Nephron (organoid): ENCODE measurements at regions not wholly inside any gene's neighbourhood (a gene's known extent, or its start where the extent isn't known, plus 50 kb on each side); places are given as distances from the start of the nearest gene placed in this dataset.

Experiments used
- H3K27ac Mint-ChIP-seq, 3 experiments: 2 replicates each; pipeline ENCODE4 v1.8.0; 2020; ENCODE audit warnings: mixed read lengths in 3 of 3, mild to moderate bottlenecking in 2 of 3, moderate library complexity in 1 of 3
- H3K27me3 Mint-ChIP-seq: 2 replicates; pipeline ENCODE4 v1.8.0; 2021; ENCODE audit warnings: low read depth, mild to moderate bottlenecking, moderate library complexity, mixed read lengths
- H3K36me3 Mint-ChIP-seq: 2 replicates; pipeline ENCODE4 v1.8.0; 2020; ENCODE audit warnings: low read depth, mixed read lengths
- H3K4me1 Mint-ChIP-seq: 2 replicates; pipeline ENCODE4 v1.8.0; 2020; ENCODE audit warnings: mixed read lengths
- H3K4me3 Mint-ChIP-seq, 3 experiments: 2 replicates each; pipeline ENCODE4 v1.8.0; 2020; ENCODE audit warnings: mild to moderate bottlenecking in 3 of 3, mixed read lengths in 3 of 3, moderate library complexity in 2 of 3
- H3K9me3 Mint-ChIP-seq: 2 replicates; pipeline ENCODE4 v1.8.0; 2020; ENCODE audit warnings: mixed read lengths
- TF ChIP-seq, protein P1 (sequence below), 3 experiments: fragments of 200-600 bp; sonication (generic); IDR thresholded peaks; one replicate each; pipeline ENCODE4 v1.5.0; 2021; ENCODE audit warnings: antibody characterized with exemption in 3 of 3; ENCODE audit not compliant: unreplicated experiment in 3 of 3

GRCh38 chr18:46414863-46415262, 242.2 kb downstream of the LOXHD1 start:
- Mint-ChIP-seq H3K4me3 (no peak overlapping the region), H3K4me1 (peaks cover 77% of the 10 kb centered on the region), H3K27me3 (peaks cover 4% of the 10 kb centered on the region), H3K27ac (peak overlapping the region; percentile 16 to 86 (median 66)), H3K9me3 (no peaks in the 10 kb centered on the region), H3K36me3 (no peaks in the 10 kb centered on the region)
- TF ChIP-seq, protein P1, sequence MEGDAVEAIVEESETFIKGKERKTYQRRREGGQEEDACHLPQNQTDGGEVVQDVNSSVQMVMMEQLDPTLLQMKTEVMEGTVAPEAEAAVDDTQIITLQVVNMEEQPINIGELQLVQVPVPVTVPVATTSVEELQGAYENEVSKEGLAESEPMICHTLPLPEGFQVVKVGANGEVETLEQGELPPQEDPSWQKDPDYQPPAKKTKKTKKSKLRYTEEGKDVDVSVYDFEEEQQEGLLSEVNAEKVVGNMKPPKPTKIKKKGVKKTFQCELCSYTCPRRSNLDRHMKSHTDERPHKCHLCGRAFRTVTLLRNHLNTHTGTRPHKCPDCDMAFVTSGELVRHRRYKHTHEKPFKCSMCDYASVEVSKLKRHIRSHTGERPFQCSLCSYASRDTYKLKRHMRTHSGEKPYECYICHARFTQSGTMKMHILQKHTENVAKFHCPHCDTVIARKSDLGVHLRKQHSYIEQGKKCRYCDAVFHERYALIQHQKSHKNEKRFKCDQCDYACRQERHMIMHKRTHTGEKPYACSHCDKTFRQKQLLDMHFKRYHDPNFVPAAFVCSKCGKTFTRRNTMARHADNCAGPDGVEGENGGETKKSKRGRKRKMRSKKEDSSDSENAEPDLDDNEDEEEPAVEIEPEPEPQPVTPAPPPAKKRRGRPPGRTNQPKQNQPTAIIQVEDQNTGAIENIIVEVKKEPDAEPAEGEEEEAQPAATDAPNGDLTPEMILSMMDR (IDR thresholded peaks at IDR 0.05; ENCODE audit: unreplicated experiment in 3 of 3) = no peak

DNA sequence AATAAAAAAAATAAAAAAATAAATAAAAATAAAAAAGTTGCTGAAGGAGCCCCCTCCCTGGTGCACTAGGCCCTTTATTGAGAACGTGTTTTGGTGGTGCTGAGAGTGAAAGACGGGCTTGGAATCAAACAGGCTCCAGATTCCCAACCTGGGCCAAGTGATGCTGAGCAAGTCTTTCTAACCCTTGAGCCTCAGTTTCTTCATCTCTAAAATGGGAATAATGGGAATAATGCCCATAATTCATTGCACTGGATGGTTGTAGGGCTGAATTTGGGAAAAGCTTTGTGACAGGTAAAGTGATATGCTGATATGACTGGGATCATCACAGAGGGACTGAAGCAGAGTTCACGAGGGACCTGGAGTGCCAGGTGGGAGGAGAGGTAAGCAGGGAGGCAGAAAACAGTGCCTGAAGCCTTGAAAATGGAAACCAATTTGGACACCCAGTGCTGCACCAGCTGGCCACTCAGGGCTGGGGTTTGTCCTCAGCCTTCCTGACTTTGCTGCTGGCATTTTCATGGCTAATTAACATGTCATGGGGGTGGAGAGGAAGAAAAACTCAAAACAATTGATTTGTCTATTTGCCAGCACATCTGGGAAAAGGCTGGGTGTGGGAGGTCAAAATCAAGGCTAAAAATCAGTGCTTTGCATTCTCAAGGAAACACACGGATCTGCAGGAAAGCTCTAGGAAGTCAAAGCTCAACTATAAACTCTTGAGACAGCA, 241.3 kb downstream of the LOXHD1 start:
- H3K4me1 Mint-ChIP-seq = peaks cover 74% of the 10 kb centered on the region
- TF ChIP-seq, protein P1 (IDR thresholded peaks at IDR 0.05; ENCODE audit: unreplicated experiment in 3 of 3) = no peak
- no peaks in the 10 kb centered on the region for H3K36me3 Mint-ChIP-seq
- H3K27me3 Mint-ChIP-seq = peaks cover 4% of the 10 kb centered on the region
- no peak overlapping the region for H3K4me3 Mint-ChIP-seq
- no peaks in the 10 kb centered on the region for H3K9me3 Mint-ChIP-seq
- H3K27ac Mint-ChIP-seq = peak overlapping the region in 1 of 3 experiments; percentile 34

DNA sequence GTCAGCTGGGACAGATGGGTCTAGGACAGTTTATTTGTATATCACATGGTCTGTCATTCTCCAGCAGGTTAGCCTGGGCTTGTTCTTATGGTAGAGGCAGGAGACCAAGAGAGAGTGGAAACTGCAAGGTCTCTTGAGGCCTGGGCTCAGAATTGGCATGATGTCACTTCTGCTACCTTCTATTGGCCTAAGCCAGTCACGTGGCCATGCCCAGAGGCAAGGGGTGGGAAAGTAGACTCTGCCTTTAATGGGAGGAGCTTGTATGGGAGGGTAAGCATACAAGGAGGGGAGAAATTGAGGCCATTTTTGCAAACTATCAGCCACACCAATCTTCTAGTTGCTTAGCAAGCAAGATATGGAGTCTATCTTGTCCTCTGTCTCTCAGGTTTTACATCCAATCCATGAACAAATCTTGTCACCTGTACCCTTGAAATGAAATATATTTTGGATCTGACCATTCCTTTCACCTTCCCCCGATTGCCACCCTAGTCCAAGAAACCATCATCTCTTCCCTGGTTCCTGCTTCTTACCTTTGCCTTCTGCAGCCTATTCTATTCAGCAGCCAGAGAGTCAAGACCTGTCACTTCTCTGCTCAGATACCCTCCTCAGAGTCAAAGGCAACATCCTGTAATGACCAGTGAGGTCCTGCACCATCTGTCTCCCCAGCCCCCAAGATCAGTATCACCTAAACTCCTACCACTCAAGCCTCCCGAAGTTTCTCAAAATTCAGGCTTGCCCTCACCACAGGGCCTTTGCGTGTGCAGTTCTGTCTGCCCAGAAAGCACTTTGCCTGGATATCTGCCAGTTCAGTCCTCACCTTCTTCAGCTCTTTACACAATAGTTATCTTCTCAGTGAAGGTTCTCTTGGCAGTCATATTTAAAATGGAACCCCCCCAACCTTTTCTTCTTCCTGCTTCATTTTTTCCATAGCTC, 240.0 kb downstream of the LOXHD1 start:
- no peaks in the 10 kb centered on the region for H3K9me3 Mint-ChIP-seq
- H3K4me3 Mint-ChIP-seq = no peak overlapping the region
- H3K27me3 Mint-ChIP-seq = peaks cover 4% of the 10 kb centered on the region
- no peaks in the 10 kb centered on the region for H3K36me3 Mint-ChIP-seq
- TF ChIP-seq, protein P1 (IDR thresholded peaks at IDR 0.05; ENCODE audit: unreplicated experiment in 3 of 3) = no peak
- peaks cover 73% of the 10 kb centered on the region for H3K4me1 Mint-ChIP-seq
- H3K27ac Mint-ChIP-seq = peak overlapping the region in 1 of 3 experiments; percentile 26

- Mint-ChIP-seq H3K9me3 (no peaks in the 10 kb centered on the region), H3K4me1 (peaks cover 69% of the 10 kb centered on the region), H3K27me3 (no peaks in the 10 kb centered on the region), H3K27ac (peak overlapping the region; percentile 11 to 60 (median 35)), H3K4me3 (no peak overlapping the region), H3K36me3 (no peaks in the 10 kb centered on the region)
- TF ChIP-seq, protein P1 (IDR thresholded peaks at IDR 0.05; ENCODE audit: unreplicated experiment in 3 of 3) = no peak
These were observed 238.3 kb downstream of the LOXHD1 start for GRCh38 chr18:46418663-46419260.

DNA sequence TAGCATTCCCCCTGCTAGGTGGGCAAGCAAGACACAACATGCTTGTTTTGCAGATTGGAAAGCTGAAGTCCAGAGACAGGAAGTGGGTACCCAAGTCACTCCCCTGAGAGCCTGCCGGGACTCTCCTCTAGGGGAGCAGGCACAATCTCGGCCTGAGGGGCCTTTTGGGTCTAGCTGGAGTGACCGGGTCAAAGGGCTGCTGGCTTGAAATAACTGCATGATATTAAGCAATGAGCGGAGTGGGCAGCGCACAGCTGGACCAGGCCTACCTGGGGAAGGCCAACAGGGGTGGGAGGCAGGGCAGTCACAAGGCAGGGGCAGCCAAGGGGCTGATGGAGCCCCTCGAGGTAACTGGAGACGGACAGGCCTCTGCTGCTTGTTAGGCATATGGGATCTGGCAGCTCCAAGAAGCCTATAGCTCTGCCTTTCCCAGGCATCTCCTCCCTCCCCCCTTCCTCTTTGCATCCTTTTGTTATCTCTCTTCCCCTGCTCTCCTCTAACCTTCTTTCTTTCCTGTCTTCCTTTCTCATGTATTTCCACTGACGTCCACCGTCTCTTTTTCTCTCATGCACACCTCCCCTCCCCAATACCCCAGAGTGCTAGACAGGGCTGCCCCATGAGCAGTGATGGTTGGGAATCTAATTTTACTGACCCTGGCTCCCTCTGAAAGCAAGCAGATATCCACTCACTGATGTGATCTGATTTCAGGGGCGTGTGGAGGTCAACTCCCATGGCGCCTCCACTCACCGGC, 237.5 kb downstream of the LOXHD1 start:
- no peaks in the 10 kb centered on the region for H3K9me3 Mint-ChIP-seq
- peak overlapping the region; percentile 11 to 60 (median 35) for H3K27ac Mint-ChIP-seq
- TF ChIP-seq, protein P1 (IDR thresholded peaks at IDR 0.05; ENCODE audit: unreplicated experiment in 3 of 3) = no peak
- H3K4me3 Mint-ChIP-seq = no peak overlapping the region
- no peaks in the 10 kb centered on the region for H3K36me3 Mint-ChIP-seq
- H3K27me3 Mint-ChIP-seq = no peaks in the 10 kb centered on the region
- peaks cover 69% of the 10 kb centered on the region for H3K4me1 Mint-ChIP-seq
